HT1080 (cell line): ENCODE measurements at regions not wholly inside any gene's neighbourhood (a gene's known extent, or its start where the extent isn't known, plus 50 kb on each side); places are given as distances from the start of the nearest gene placed in this dataset.

Experiments used
- DNase-seq: peaks from one replicate; pipeline ENCODE4 v3.0.0-alpha.2; 2015; ENCODE audit warnings: low read depth

DNA sequence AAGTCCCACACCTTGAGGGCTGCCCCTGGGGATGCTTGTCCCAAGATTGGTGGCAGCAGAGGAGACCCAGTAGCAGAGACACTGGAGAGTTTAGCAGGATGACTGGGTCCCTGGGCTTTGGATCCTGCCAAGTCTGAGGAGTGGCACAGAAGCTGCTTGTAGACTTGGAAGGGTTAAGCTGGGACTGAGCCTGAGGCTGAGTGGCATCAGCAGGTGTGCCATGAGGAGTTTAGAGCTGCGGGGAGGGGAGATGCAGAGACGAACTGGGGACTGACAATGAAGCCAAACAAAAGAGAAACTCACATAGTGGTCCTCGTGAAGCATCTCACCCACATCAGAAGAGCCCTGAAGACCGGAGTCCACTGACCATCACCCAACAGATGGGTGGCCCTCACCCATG, 329.7 kb upstream of the KLHL29 start:
- DNase-seq: no peak

DNA sequence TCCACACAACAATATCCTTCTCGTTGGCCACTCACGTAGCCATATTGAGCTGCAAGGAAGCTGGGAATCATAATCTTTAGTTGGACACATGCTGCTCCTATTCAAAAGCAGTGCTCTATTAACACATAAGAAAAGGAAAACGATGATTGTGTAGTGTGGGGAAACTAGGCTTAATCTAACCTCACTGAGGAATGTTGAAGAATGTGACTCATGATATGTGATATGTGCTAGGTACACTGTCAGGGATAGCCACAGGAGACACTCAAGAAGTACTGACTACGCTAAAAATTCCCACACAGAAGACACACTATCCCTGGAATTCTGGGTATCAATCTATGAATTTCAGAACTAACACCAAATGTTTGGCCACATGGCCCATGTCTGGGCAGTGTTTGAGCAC, 328.1 kb upstream of the KLHL29 start:
- peak; percentile 60 for DNase-seq

GRCh38 chr2:23058435-23058834, 326.5 kb upstream of the KLHL29 start:
- no peak for DNase-seq

DNA sequence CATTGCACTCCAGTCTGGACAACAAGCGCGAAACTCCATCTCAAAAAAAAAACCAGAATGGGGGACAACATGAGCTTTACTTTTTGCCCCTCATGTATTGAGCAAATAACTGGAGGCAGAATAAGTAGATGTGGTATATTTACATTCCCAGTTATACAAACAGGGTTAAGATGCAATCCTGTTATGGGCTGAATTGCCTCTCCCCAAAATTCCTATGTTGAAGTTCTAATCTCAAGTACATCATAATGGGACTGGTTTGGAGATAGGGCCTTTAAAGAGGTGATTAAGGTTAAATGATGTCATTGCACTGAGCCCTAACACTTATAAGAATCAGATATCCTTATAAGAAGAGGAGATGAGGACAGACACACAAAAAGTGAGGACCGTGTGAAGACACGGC, 319.8 kb upstream of the KLHL29 start:
- DNase-seq: no peak

DNA sequence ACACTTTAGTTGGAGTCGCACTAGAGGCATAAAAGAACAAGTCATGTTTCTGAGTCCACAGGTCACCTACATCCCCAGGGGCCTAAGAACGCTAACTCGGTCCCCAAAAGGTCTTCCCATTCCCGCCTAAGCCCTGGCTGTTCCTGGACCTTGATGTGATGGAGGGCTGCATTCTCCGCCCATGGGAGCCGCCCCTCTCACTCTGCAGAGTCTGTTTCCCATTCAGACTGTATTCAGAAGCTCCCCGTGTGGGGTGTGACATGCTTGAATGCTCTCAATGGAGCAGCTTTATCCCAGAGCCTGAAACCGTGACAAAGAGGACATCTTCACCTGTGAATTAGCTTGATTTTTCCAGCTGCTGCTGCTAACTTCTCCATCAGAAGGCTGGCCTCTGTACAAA, 319.0 kb upstream of the KLHL29 start:
- no peak for DNase-seq

- DNase-seq: no peak
Measured at GRCh38 chr2:23066686-23067085, 318.3 kb upstream of the KLHL29 start.

DNA sequence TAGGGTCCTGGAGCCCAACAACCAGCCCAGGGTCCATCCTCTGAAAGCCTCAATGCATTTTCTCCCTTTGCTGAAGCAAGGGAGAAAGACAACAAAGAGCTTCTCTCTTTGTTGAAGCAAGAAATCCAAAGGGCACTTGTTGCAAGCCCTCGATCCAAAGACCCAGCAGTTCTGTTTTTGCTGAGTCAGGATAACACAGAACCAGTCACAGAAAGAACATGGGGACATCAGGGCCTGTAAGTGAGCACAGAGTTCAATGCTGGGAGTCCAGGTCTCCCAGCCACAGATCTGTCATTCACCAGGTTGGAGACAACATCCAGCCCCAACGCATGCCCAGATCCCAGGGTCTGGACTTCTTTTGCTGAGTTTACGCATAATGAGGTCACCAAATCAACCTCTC, 315.8 kb upstream of the KLHL29 start:
- DNase-seq: no peak

DNA sequence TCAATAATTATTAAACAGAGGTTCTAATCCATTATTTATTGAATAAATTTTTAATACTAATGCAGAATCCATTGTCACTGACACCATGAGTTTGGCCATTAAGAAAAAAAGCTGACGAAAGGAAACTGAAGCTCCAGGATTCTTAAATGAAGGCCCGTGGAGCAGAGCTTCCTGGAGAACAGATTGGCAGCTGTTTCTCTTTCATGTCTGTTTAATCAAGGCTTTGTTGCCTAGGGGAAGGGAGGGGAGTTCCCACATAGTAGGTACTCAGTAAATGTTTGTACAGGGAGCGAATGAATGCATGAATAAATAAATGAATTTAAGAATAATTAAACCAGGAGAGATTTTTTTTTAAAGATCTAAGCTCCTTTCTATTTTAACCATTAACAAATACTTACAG, 315.1 kb upstream of the KLHL29 start:
- no peak for DNase-seq

DNA sequence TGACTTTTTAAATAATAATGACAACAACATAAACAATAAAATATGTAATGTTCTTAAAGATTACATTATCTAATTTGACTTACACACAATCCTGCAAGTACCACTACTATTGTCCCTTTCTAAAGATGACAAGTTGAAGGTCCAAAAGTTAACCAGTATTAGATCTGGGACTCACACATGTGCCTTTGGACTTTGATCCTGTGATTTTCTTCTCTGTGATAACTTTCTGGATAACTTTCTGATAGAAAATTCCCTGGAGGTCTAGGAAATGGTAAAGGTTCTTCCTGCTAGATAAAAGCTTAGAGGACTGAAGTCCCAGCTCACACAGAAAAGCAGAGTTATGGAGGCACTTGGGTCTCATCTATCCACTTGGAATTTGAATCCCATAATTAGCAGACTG, 311.9 kb upstream of the KLHL29 start:
- DNase-seq: no peak

- DNase-seq: no peak
Measured at GRCh38 chr2:23073671-23074070, 311.3 kb upstream of the KLHL29 start.

DNA sequence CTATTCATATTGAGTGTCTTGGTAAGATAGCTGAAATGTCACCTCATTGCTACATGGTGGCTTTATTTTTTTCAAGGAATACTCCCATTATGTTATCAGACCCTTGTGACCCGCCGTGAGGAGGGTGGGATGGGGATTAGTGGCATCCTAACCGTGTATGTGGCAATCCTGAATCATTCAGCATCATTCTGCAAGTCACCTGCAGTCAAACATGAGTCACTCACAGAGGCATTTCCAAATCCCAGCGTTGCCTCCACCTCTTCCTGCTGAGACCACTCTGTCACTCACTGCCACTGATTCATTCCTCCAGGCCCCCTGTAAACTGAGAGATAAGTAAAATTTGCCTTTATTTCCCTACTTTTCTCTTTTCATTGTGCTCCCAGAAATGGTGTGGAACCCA, 307.4 kb upstream of the KLHL29 start:
- DNase-seq: peak; percentile 58

DNA sequence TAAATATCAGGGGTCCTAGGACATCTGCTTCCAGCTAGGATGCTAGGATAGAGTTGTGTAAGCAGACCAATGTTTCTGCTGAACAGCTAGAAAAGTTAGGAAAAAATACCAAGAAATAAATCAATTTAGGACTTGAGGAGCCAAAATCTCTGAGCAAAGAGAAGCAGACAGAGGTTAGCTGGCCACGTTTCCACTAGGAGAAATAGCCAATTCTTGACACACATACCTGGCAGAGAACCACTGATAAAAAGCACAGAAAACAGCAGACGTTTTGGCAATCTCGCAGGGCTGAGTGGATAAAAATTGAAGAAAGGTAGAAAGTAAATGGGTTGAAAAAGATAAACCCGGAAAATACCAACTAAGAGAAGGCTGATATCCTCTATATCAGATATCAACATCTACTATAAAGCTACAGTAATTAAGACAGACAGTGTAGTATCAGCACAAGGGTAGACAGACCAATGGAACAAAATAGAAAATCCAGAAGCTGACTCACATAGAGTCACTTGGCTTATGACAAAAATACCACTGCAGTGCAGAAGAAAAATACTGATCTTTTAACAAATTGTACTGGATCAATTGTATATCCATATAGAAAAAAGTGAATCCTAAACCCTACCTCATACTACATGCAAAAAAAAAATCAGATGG, 306.1 kb upstream of the KLHL29 start:
- no peak for DNase-seq

GRCh38 chr2:23083966-23084365, 301.0 kb upstream of the KLHL29 start:
- no peak for DNase-seq

DNA sequence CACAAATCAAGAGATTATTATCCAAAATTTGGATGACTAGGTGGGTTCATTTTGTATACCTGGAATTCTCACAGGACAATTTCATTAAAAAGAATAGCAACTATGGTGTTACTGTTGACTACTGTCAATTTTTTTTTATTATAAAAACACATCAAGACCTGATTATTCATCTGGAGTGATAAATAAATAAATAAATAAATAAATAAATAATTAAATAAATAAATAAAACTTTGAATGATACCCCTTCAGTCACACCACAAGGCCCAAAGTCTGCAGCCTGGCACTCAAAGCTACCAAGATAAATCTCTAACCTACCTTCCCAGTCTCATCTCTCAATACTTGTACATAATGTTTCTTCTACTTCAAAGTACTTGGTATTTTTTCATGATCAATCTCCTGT, 294.0 kb upstream of the KLHL29 start:
- no peak for DNase-seq

DNA sequence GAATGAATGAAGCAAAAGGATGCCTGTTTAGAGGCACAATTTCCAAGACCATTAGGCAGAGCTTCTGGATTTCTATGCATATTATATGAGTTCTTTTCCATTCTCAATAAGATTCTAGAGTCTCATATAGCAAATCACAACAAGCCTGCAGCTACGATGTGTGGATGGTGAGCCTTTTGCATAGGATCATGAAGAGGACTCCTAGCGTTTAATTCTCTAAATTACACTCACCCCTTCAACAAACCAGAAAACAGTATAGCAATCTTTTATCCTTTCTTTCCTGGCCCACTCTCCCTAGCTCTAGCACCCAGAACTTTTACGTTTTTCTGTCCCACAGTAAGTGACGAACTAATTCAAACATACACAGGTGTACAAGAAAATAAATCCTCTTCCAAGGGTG, 293.1 kb upstream of the KLHL29 start:
- DNase-seq: no peak

- DNase-seq: peak; percentile 5
Measured at GRCh38 chr2:23092831-23093230, 292.1 kb upstream of the KLHL29 start.

GRCh38 chr2:23093513-23093912, 291.5 kb upstream of the KLHL29 start:
- DNase-seq: no peak

DNA sequence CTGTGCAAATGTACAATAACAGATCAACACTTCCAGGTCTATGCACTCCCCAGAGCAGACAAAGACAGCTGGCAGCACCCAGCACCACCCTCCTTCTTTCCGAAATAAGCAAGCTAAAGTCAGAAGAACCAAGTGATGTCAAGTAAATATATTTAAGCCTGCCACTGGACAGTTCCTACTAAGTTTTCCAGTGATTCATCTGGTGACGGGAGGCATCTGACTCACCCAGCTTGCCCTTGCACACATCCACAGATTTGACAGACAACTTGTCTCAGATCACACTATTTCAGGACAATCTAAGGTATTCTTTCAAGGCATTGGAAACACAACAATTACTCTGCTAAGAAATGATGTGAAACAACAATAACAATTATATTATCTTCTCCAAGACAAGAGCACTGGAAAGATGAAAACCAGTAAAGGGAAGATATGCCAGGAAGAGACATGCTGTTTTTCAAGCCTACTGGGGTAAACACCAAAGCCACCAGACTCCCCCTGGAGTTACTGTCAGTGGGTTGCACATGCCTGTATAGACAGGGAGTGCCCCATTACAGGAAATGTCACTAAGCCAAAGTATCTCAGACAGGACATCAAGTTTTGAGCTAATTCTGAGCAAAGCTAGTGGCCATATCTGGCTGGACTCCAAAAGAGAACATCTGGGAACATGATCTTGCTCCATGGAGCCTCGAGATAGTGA, 287.9 kb upstream of the KLHL29 start:
- peak; percentile 42 for DNase-seq

DNA sequence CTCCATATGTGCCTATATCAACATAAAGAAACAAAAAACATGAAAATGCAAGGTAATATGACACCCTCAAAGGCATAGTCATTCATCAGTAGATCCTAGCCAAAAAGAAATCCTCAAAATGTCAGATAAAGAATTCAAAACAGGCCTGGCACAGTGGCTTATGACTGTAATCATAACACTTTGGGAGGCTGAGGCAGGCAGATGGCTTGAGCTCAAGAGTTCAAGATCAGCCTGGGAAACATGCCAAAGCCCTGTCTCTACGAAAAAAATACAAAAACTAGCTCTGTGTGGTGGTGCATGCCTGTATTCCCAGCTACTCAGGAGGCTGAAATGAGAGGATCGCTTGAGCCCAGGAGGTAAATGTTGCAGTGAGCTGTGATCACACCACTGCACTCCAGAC, 284.6 kb upstream of the KLHL29 start:
- no peak for DNase-seq

GRCh38 chr2:23106242-23106785, 278.7 kb upstream of the KLHL29 start:
- DNase-seq: no peak

DNA sequence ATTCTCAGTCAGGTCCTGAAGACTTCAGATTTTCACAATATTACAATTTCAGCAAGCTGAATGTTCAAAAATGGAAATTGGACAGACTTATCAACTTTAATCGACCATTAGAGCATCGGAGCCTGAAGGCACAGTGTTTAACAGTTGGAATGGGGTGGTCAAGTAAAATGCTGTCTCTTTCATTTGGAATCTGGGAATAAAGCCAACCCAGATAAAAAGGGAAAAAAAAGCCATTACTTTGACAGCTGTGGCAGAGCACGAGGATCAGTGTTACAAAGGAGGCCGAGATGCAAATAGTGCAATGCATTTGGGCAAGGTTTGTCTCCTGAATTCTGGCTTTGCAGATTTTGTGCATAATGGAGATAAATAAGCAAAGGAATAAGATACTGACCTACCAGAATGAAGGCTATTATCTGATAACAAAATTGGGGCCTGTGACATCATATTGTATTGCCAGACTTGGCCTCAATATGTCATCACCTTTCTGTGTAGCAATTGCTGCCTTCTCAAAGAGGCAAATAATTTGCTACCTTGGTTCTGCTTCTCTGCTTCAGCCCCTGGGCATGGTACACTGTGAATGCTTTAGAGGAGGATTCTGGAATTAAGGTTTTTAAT, 277.5 kb upstream of the KLHL29 start:
- DNase-seq: no peak

- DNase-seq: no peak
Measured at GRCh38 chr2:23111263-23111662, 273.7 kb upstream of the KLHL29 start.

DNA sequence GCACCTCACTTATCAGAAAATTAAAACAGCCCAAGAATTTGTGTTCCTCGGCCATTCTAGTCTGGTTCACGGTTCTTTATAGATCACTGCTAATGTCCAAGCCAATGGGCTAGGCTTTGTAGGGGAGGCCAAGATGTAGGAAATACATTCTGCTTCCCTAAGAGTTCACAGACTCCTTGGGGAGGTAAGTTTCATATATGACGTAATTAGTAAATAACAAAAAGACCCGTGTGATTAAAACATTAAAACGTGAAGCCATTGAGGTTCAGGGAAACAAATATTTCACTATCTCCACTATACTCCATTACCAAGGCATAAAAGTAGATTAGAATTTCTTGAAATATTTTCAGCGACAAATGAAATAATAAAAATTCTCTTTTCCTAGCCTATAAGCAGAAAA, 272.5 kb upstream of the KLHL29 start:
- DNase-seq: no peak
